ENCODE measurements at regions not wholly inside any gene's neighbourhood (a gene's known extent, or its start where the extent isn't known, plus 50 kb on each side); places are given as distances from the start of the nearest gene placed in this dataset.

DNA sequence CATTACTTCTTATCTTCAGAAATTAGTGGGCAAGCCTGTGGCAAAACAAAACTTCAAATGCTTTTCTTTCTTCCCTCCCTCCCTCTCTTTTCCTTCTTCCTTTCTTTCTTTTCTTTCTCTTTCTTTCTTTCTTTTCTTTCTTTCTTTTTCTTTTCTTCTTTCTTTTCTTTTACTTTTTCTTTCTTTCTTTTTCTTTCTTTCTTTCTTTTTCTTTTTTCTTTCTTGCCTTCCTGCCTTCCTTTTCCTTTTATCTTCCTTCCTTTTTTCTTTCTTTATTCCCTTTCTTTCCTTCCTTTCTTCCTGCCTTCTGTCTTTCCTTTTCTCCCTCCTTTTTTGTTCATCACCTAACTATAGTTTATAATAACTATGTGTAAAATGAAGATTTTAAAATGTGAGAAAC lies 295.1 kb downstream of the SMOC2 start:
- no peak for DNase-seq

DNA sequence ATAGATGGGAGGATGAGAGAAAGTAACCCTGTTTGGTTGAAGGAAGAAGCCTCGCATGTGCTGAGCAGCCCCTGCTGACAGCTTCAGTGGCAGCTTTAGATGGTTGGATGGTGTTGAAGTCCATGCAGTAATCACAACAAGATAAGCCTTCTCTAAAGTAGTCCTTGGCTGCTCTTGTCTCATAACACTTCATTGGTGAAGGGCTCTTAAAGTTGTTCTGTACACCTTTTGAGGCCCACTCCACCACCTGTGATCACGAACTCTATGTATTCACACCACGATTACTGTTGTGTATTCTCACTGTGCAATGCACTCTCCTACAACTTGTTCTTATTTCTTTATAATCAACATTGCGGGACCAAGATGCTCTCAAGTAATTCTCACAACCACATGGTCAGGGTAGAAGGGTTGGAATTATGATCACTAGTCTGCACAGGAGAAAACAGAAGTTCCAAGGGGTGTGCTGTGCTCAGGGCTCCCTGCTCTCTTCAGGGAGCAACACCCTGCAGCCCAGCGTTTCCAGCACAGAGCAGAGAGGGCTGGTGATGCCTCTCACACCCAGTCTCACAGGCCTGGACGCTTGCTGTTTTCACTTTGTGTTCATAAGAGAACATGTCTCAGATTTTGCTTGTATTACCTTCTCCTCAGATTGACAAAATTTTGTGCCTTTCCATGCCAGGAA lies 294.4 kb downstream of the SMOC2 start:
- no peak for DNase-seq

DNA sequence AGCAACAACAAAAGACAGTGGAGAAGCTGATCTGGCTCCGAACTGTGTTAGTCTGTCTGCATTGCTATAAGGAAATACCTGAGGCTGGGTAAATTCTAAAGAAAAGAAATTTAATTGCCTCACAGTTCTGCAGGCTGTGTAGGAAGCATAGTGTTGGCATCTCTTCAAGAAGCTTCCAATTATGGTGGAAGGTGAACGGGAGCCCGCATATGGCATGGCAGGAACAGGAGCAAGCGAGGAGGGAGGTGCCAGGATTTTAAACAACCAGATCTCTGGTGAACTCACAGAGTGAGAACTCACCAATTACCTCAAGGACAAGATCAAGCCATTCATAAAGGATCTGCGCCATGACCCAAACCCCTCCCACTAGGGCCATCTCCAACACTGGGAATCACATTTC lies 293.5 kb downstream of the SMOC2 start:
- DNase-seq, result no peak

DNA sequence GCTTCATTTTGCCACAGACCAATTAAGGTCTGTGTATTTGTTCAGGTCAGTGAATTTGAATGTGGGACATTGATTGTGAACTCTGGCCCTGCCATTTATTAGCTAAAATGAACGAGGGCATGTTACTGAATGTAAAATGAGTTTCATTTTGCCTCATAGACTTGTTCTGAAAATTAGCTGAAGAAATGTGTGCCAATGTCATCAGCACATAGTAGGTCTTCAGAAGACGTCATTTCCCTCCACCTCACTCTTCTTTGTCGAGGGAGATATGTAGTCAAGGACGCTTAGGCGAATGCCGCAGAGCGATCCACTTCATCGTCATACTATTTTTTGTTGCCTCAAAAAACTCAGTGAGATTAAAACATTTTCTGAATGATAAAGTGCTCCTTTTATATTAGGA lies 291.7 kb downstream of the SMOC2 start:
- no peak for DNase-seq

DNA sequence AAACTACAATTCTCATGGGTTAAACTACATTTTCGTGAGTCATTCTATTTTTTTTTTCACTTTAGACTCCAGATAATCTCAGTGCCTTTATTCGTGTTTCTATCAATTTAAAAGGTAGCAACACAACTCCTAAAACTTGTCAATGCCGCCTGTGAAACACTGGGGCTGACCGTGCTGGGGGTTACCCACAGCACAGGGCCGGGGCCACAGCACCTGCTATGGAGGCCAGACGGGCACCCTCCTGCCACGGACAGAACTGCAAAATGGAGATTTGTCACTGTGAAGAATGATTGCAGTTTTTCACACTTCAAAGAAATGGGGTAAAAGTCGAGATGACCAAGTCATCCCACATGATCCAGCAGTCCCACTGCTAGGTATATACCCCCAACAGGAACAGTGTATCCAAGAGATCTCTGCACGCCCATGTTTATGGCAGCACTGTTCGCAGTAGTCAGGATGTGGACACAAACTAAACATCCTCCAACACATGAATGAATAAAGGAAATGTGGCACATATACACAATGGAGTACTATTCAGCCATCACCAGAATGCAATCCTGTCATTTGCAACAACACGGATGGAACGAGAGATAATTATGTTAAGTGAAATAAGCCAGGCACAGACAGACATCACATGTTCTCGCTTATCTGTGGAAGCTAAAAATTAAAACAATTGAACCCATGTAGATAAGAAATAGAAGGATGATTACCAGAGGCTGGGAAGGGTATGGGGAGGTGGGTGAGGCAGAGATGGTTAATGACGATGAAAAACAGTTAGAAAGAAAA lies 290.1 kb downstream of the SMOC2 start:
- DNase-seq, result no peak

DNA sequence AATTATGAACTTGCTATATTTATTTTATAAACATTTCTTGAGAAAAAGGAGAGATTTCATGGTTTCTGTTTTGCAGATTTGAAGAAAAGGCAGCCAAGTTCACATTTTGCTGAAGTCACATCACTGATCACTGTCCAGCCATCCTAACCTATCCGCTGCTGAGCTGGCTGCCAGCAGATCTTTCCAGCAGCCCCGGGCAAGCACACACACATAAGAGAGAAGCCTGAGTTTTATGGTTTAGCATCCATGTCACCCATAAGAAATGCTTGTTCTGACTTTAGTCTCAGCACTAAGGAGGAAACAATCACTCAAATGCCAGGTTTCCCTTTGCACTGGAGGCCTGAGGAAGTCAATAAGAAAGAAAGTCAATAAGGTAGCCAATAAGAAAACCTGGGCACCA lies 287.1 kb downstream of the SMOC2 start:
- DNase-seq, result no peak

DNA sequence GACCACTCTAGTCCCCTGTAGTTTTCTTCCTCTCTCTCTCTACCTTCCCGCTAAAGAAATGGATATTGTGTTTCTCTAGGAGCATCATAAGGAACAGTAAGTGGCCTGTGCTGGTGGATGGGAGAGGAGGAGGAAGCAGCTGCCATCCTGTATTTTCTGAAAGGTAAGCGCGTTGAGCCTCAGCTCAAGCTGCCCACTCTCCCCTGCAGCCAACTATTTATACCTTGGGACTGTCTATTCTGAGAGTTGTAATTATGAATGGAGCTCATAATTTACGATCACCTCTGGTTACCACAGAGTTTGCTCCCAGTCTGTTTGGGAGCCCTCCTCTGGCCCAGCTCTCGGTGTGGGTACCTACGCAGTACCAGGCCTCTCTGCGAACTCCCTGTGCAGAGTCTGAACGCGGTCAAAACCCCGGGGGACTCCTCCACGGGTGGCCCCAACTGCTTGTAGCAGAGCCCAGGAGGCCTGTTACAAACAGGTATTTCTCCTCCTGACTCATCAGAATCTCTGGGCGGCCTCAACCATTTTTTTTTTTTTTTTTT lies 285.4 kb downstream of the SMOC2 start:
- no peak for DNase-seq

DNA sequence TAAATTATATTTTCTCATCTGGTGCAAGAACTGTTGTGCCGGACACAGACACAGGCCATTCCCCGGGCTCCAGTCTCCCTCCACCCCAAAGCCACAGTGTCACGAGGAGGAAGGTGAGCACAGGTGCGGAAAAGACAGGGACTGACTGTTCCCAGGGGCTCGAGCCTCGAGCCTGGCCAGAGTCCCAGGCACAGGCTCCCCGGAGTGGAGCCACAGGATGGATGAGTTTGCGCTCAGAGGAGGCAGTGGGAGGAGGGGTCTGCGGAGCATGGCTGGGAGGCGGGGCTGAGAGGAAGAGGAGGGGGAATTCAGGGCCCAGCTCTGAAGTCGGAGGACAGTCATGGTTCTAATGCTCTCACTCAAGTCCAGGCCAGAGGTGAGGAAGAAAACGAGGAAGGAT lies 284.8 kb downstream of the SMOC2 start:
- no peak for DNase-seq

DNA sequence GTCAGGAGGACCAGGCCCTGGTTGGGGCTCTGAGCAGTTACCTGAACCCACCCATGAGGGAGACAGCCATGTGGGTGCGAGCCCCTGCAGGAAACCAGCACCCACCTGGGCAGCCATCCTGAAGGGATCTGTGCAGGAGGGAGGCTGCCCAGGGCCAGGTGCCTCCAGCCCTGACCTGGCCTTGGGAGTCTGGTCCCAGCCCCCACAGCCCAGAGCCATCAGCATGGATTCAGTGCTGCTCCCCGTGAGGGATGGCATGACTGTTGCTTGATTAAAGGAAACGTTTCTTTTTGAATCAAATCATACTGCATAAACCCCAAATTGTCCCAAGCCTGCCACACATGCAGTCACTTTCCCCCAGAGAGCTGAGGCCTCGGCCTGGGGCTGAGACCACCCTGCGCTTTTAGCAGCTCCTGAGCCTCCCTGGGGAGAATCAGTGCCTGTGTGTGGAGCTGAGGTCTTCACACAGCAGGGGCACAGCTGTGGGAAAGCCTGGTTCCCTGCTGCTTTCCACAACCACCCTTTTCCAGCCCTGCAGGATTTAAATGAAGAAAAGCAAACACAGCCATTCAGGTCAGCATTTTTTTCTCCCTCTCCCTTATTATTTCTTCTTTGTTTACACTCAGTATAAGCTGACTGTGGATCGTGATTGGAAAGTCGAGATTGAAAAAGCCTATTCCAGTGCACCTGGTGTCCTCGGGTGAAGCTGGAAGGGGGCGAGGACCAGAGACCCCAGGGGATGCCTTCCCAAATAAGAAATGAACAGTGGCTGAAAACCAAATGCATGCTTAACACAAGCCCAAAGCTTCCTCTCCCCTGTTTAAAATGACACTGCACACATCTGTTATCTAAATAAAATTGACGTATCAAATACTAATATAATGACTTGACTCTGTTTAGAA lies 283.9 kb downstream of the SMOC2 start:
- DNase-seq, result no peak

DNA sequence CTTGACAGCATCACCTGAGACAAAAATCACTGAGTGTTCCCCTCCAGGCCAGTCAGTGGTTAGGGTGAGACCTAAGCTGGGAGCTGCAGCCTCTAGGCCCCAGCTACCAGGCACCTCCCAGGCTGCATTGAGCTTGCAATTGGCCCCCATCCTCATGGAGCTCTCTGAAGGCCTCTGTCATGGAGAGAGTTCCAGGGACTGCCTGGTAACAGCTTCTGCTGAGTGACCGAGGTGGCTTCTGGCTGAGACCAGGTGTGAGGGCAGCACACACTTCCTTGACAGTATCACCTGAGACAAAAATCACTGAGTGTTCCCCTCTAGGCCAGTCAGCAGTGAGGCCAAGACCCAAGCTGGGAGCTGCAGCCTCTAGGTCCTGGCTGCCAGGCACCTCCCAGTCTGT lies 283.0 kb downstream of the SMOC2 start:
- no peak for DNase-seq

DNA sequence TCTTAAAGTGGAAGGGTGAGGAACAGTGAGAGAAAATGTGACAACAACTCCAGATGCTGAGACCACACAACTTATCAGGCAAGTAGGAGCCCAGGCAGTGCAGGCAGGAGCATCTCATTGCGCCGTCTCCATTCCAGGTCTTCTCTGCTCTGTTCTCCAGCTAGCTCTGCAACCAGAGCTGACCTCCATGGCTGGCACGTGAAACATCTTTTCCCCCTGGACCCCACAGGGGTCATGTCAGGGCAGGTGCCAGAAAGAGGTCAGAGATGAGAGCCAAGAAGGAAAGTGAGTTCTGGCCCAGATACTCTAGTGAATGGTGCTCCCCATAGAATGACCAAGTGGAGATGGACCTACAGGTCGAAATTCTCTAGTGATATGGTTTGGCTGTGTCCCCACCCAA lies 281.4 kb downstream of the SMOC2 start:
- DNase-seq, result no peak

DNA sequence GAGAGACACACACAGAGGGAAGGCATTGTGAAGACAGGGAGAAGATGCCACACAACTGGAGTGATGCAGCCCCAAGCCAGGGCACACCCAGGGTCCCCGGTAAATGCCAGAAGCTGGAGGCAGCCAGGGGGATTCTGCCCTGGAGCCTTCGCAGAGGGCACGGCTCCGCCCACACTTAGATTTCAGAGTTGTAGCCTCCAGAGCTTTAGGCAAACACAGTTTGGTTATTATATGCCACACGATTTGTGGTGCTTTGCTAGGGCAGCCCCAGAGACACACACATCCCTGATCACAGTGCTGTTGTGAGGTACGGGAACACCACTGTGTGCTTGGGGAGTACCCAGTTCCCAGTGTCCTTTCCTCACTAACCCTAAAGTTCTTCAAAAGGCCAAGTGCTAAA lies 280.6 kb downstream of the SMOC2 start:
- DNase-seq, result no peak

DNA sequence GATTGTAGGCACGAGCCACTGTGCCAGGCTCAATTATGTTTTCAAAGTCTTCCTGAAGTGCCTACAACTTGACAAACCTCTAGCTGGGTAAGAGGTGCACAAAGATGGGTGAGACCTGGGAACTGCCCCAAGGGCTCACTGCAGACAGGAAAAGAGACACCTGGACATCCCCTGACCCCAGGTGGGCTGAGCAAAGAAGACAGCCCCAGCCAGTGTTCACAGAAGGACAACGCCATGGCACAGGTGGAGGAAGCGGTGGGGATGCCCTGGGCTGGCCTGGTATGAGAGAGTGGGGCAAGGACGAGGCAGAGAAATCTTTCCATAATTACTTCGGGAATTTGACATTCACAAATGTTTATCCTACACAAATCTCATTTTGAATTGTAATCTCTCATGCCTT lies 278.9 kb downstream of the SMOC2 start:
- DNase-seq, result no peak

DNA sequence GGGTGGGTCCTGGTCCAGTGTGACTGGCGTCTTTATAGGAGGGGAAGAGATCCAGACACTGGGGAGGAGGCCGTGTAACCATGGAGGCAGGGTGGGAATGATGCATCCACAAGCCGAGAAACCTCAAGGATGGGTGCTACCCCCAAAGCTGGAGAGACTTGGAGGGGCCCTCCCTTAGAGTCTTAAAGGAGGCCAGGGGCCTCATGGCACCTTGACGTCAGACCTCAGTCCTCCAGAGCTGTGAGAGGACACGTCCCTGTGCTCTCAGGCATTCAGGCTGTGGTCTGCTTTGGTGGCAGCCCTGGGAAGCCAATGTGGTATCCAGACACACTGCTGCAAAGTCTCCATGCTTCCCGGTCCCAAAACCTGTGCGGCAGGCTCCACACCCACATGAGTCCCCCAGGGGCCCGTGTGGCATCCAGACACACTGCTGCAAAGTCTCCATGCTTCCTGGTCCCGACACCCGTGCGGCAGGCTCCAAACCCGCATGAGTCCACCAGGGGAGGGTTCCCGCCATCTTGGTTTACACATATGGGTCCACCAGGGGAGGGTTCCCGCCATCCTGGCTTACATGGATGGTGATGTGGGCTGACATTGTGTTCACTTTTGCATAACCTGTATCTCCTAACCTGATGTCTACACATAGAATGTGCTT lies 278.0 kb downstream of the SMOC2 start:
- no peak for DNase-seq

All from activated naive CD4-positive, alpha-beta T cell treated with anti-CD3 and anti-CD28 coated beads, Interleukin-2, amount 50 U/mL, for 16 hours (primary cell).